CD4-positive, alpha-beta T cell treated with Interleukin-15 for 1 hour (primary cell): ENCODE measurements at regions not wholly inside any gene's neighbourhood (a gene's known extent, or its start where the extent isn't known, plus 50 kb on each side); places are given as distances from the start of the nearest gene placed in this dataset.

Experiments used
- DNase-seq: peaks from one replicate; pipeline ENCODE4 v3.0.0-alpha.2; 2020

DNA sequence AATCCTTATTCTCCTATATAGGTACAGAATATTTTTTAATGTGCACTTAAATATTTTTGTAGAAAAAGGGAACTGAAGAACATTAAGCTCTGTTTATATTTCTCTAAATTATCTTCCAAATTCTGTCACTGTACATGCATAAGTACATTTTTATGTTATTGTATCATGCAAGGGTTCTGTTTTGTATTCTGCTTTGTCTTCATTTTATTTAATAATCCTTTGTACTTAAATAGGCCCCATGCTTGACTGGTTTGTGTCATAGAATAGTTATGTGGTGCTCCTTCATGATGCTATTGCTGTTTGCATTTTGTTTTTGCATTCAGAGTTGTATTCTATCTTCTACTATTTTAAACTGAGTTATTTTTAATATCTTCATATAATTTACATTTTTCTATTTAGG, 111.9 kb upstream of the EDNRA start:
- DNase-seq = no peak

- DNase-seq = no peak
Observed at GRCh38 chr4:147370473-147370872, 110.4 kb upstream of the EDNRA start.

DNA sequence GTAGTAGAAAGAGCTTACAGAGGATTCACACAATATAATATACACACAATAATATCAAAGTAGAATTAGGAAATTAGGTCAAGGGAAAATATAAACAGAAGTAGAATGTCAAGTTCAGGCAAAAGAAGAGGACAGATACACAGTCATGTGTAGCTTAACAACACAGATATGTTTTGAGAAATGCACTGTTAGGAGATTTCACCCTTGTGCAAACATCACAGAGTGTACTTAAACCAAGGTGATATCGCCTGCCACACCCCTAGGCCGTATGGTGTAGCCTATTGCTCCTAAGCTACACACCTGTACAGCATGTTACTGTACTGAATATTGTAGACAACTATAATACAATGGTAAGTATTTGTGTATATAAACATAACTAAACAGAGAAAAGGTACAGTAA, 110.0 kb upstream of the EDNRA start:
- no peak for DNase-seq

- DNase-seq = no peak
Observed at GRCh38 chr4:147371661-147372060, 109.2 kb upstream of the EDNRA start.

DNA sequence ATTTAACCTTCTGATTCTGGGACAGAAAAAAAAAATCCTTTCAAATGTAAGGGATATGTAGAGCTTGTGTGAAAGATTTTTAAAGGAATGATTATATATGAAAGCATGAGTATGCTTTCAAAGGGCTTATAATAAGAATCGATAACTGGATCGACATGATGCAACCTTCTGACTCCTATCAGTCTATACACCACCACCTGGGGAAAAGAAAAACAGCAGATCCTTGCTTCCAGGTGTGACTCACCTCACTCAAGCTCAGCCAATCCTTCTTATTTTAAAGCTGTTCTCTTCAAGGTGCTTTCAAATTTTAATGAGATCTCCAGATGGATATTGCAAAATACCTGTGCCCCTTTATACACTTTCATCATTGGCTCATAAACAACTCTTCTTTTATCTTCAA, 102.1 kb upstream of the EDNRA start:
- no peak for DNase-seq

DNA sequence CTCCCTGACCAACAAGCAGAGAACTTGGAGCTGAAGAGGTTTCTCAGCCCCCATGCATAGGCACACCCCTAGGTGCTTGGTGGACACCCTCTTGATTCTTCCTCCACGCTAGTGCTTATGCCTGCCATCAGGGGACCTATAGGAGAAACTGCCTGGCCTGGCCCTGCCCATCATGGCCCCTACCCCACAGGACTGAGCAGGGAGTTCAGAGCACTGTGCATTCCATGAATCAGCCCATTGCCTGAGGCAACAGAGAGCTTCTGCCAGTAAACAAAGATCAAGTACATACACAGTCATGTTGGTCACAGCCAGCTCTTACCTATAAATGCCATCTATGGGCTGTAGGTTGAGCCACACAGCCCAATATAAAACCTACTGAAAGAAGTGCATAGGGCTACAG, 99.1 kb upstream of the EDNRA start:
- DNase-seq = no peak

- DNase-seq = no peak
Observed at GRCh38 chr4:147388018-147388417, 92.9 kb upstream of the EDNRA start.

DNA sequence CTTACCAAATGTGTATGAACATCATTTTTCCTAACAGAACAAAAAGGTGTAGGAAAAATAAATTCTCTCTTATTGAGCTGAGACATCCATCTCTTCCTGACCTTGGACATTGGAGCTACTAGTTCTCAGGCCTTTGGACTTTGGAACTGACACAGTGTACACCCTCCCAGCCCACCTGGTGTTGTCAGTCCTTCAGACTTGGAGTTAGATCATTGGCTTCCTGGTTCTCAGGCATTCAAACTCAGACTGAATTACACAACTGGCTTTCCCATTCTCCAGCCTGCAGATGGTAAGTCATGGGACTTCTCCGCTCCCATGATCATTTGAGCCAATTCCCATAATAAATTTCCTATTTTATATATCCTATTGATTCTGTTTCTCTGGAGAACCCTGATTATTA, 84.8 kb upstream of the EDNRA start:
- no peak for DNase-seq

- DNase-seq = no peak
Observed at GRCh38 chr4:147398556-147398955, 82.3 kb upstream of the EDNRA start.

DNA sequence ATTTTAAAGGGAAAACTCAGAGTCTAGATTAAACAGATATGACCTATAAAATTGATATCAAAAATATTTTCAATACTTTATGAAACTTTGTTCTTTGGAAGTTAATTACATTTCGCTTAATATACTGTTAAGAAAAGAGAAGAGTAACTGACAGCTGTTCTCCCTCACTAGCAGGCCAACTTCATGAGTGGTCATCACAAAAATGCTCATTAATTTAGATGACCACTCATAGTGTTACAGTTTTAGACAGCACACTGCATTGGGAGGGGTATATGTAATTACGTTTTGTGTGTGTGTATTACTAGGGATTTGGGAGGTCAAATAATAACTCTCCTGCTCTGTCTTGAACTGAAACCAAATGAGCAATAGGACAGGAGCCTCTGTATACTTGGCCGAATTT, 80.2 kb upstream of the EDNRA start:
- DNase-seq = no peak

GRCh38 chr4:147401221-147401620, 79.7 kb upstream of the EDNRA start:
- DNase-seq = no peak

GRCh38 chr4:147407261-147408045, 73.4 kb upstream of the EDNRA start:
- no peak for DNase-seq

GRCh38 chr4:147408189-147408588, 72.7 kb upstream of the EDNRA start:
- DNase-seq = no peak

- no peak for DNase-seq
Observed at GRCh38 chr4:147409350-147409749, 71.5 kb upstream of the EDNRA start.

DNA sequence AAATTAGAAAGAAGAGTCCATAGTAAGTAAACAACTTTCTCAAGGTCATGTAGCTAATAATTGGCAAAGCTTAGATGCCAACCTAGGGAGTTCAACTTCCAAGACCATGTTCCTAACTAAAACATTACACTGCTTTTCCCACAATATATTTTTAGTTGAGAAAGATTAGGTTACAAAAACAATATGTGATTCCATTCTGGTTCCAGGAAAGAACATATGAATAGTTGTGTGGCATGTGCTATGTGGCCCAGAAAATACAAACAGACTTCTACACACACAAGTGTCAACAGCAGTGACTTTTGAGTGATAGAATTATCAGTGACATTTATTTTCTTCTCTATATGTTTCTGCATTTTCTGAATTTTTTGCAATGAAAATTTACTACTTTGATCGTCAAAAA, 62.7 kb upstream of the EDNRA start:
- no peak for DNase-seq

DNA sequence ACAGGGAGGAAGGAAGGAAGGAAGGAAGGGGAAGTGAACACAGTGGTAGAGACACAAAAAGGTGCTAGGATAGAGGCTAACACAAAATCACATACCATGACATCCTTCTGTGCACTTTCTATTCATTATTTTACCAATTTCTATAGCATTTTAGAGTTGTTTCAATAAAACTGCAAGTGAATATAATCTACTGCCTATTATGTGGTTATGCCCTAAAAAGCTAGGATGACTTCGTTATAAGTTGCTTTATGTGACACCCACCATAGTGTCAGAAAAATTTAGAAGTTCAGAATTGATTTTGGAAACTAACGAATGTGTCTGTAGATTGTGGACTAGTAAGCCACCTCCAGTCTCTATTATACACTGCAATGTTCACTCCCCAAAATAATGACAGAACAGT, 59.4 kb upstream of the EDNRA start:
- DNase-seq = no peak

- no peak for DNase-seq
Observed at GRCh38 chr4:147423229-147423628, 57.7 kb upstream of the EDNRA start.

DNA sequence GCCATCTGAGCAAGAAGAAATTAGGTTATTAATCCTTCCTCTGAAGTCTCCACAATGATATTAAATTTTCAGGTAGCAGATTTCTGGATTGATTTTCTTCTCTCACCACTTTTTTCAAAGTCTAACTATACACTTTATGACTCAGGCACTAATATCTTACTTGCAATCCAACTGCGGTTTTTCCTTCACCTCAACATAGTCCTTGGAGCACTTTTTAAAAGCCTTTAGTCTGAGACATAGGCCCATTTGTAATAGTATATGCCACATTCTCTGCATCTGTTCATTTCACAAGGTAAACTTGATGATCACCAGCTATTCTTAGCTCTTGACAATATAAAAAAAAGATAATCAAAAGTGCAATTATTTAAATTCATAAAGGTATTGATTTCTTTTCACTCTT, 55.9 kb upstream of the EDNRA start:
- no peak for DNase-seq

DNA sequence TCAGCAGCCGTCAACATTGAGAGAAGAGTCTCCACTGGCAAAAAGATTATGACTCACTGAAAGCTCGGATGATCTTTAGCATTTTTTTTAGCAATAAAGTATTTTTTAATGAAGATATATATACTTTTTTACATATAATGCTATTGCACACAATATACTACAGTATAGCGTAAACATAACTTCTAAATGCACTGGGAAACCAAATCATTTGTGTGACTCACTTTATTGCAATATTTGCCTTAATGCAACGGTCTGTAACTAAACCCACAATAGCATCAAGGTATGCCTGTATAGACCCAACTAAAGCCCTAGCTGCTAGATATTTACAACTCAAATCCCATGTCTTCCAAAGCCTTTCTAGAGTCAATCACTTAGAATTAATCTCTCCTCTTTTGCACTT, 52.3 kb upstream of the EDNRA start:
- DNase-seq = no peak

- no peak for DNase-seq
Observed at GRCh38 chr4:147430111-147430510, 50.8 kb upstream of the EDNRA start.
